HepG2 (cell line): ENCODE measurements at regions not wholly inside any gene's neighbourhood (a gene's known extent, or its start where the extent isn't known, plus 50 kb on each side); places are given as distances from the start of the nearest gene placed in this dataset.

Source experiments
- ATAC-seq: fragments of 200-7000 bp; cut with Tn5 transposase; 3 replicates; pipeline ENCODE4 v1.9.1; 2020; ENCODE audit warnings: mild to moderate bottlenecking, moderate library complexity
- BruUV-seq: library from RNA; stranded (reverse); fragments of 400-500 nt; replicated peaks from 2 replicates; lab custom pipeline; 2021; lab: Mats Ljungman, UMichigan
- CTCF ChIA-PET: fragments of 300-600 bp; formaldehyde crosslinking; extraction: SDS; loops from one replicate; lab custom pipeline; 2021; ENCODE audit warnings: low total read pairs, inconsistent platforms, low intra/inter-chr PET ratio; lab: Yijun Ruan, JAX
- POLR2A ChIA-PET: fragments of 350-600 bp; sonication (Branson Sonifier 250); formaldehyde crosslinking; loops from one replicate; lab custom pipeline; 2020; ENCODE audit warnings: antibody characterized with exemption, inconsistent platforms; lab: Yijun Ruan, JAX
- DNase-seq: peaks from one replicate; pipeline ENCODE4 v3.0.0-alpha.2; 2015; ENCODE audit warnings: low spot score
- FAIRE-seq: peaks from 3 replicates; lab custom pipeline; 2011; peaks lifted over from hg19 to GRCh38; lab: Jason Lieb, UNC
- H2AFZ ChIP-seq: one replicate; pipeline ENCODE4 v1.6.1; 2011; ENCODE audit warnings: low read length, inconsistent platforms
- H3K27ac ChIP-seq: fragments of 300-600 bp; 3 replicates; pipeline ENCODE4 v1.8.0; 2011; ENCODE audit warnings: mixed run types, mild to moderate bottlenecking, mixed read lengths, low read length, inconsistent platforms; ENCODE audit not compliant: insufficient read depth; ENCODE audit errors: extremely low read length
- H3K27me3 ChIP-seq, 2 experiments: fragments of 200-600 bp in 1 of 2; 2 replicates in 1 of 2; 3 replicates in 1 of 2; pipeline versions ENCODE4 v1.6.0 to v1.8.0; 2011; ENCODE audit warnings: low read length in 2 of 2, mild to moderate bottlenecking in 2 of 2, moderate library complexity in 2 of 2, inconsistent platforms in 1 of 2; ENCODE audit not compliant: insufficient read depth in 2 of 2, control insufficient read depth in 1 of 2
- H3K36me3 ChIP-seq, 2 experiments: fragments of 200-600 bp in 1 of 2; replicated peaks in 1 of 2; 2 replicates in 1 of 2; 3 replicates in 1 of 2; pipeline versions ENCODE4 v1.5.1 to v1.8.0; 2011; ENCODE audit warnings: low read length in 2 of 2, inconsistent platforms in 1 of 2; ENCODE audit not compliant: insufficient read depth in 2 of 2, control insufficient read depth in 1 of 2
- H3K4me1 ChIP-seq: 2 replicates; pipeline ENCODE4 v1.5.1; 2012; ENCODE audit warnings: low read length, inconsistent platforms; ENCODE audit not compliant: insufficient read depth
- H3K4me2 ChIP-seq: 2 replicates; pipeline ENCODE4 v1.6.0; 2011; ENCODE audit warnings: low read depth, low read length, inconsistent platforms
- H3K4me3 ChIP-seq, 3 experiments: fragments of 200-600 bp in 1 of 3; sonication (generic), shearing (Covaris generic) in 1 of 3; replicated peaks in 1 of 3; 2 replicates each; pipeline ENCODE4 v1.5.1; 2011 to 2016; ENCODE audit warnings: low read length in 3 of 3, inconsistent platforms in 2 of 3, low read depth in 2 of 3, mild to moderate bottlenecking in 2 of 3, control low read depth in 1 of 3, mixed read lengths in 1 of 3; ENCODE audit not compliant: insufficient read depth in 1 of 3
- H3K79me2 ChIP-seq: one replicate; pipeline ENCODE4 v1.6.1; 2011; ENCODE audit warnings: low read length, inconsistent platforms; ENCODE audit not compliant: insufficient read depth
- H3K9ac ChIP-seq: 2 replicates; pipeline ENCODE4 v1.6.0; 2011; ENCODE audit warnings: mild to moderate bottlenecking, low read depth, low read length, inconsistent platforms; ENCODE audit not compliant: insufficient read depth
- H3K9me3 ChIP-seq: 2 replicates; pipeline ENCODE4 v1.5.1; 2012; ENCODE audit warnings: mild to moderate bottlenecking, low read length
- H4K20me1 ChIP-seq: 2 replicates; pipeline ENCODE4 v1.6.0; 2011; ENCODE audit warnings: inconsistent platforms, mild to moderate bottlenecking, low read length, moderate library complexity; ENCODE audit not compliant: insufficient read depth
- HNF1B ChIP-seq: sonication (generic); formaldehyde crosslinking; IDR thresholded peaks from 2 replicates; pipeline ENCODE4 v1.5.1; 2020; ENCODE audit warnings: mild to moderate bottlenecking, moderate library complexity, missing genetic modification reagents
- MYNN ChIP-seq: sonication (generic); formaldehyde crosslinking; IDR thresholded peaks from 2 replicates; pipeline ENCODE4 v1.4.0; 2020; ENCODE audit warnings: mild to moderate bottlenecking, low read depth, missing genetic modification reagents
- ZFP37 ChIP-seq: sonication (generic); formaldehyde crosslinking; IDR thresholded peaks from 2 replicates; pipeline ENCODE4 v1.4.0; 2020; ENCODE audit warnings: missing genetic modification reagents, borderline replicate concordance
- ZNF18 ChIP-seq: sonication (generic); formaldehyde crosslinking; IDR thresholded peaks from 2 replicates; pipeline ENCODE4 v1.8.0; 2022; ENCODE audit warnings: mild to moderate bottlenecking, missing genetic modification reagents; ENCODE audit not compliant: insufficient replicate concordance
- WGBS: methylation state at CpG from one replicate; pipeline ENCODE4 v1.1.6; 2017; ENCODE audit warnings: low lambda C conversion rate; 5-methylcytosine and 5-hydroxymethylcytosine counted together
- in situ Hi-C: cut with HindIII; loops from 2 replicates; pipeline ENCODE4 v1.10.0; 2017; ENCODE audit warnings: low pct_unique_long_range_greater_than_20kb; ENCODE audit not compliant: extremely low pct_ligation_motif_present
- intact Hi-C: fragments of 100-400 bp; cut with micrococcal nuclease; formaldehyde crosslinking; loops from one replicate; pipeline ENCODE4 v1.10.0; 2022; ENCODE audit not compliant: unreplicated experiment
- TF ChIP-seq, protein P1 (sequence below), 2 experiments: sonication (generic) in 1 of 2; formaldehyde crosslinking in 1 of 2; IDR thresholded peaks; 2 replicates each; pipeline versions ENCODE4 v1.4.0 to v1.6.1; 2016 to 2020; ENCODE audit warnings: borderline replicate concordance in 1 of 2, low read depth in 1 of 2, mild to moderate bottlenecking in 1 of 2, missing genetic modification reagents in 1 of 2

DNA sequence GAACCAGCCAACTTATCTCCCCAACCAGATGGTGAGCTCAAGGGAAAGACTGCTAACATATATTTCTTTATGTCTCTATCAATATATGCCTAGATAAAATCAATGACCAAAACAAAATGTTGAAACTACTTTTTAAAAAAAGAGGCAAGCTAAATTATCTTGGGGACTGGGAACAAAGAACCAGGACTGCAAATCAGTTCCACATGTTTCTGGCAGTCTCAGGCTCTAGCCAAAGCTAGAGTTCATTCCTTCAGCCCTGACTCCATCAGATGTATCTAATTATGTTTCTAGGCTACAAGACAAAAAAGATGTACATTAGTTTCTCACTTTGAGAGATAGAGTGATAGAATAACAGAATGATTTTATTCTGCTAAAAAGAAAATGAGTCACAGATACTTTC lies 1290.3 kb upstream of the SORCS1 start:
- CTCF ChIA-PET, result no interaction called here
- H3K27ac ChIP-seq, result no peak overlapping the region
- ATAC-seq, result no peak
- in situ Hi-C loops, result no loop called here
- TF ChIP-seq ZFP37 (CRISPR knock-in tag) (no peak), HNF1B (CRISPR knock-in tag) (no peak), ZNF18 (CRISPR knock-in tag) (no peak)
- TF ChIP-seq, all 625 proteins: peak for 0
- Histone ChIP-seq H3K9ac (no peak overlapping the region), H3K27me3 (no peaks in the 10 kb centered on the region), H3K36me3 (no peaks in the 10 kb centered on the region), H3K4me1 (no peaks in the 10 kb centered on the region), H3K4me2 (no peak overlapping the region), H3K9me3 (peaks cover 73% of the 10 kb centered on the region), H2AFZ (no peak overlapping the region), H3K4me3 (no peak overlapping the region), H4K20me1 (no peaks in the 10 kb centered on the region), H3K79me2 (no peaks in the 10 kb centered on the region)
- no peak for FAIRE-seq
- intact Hi-C loops, result no loop called here
- DNase-seq, result no peak
- POLR2A ChIA-PET, result no interaction called here
- BruUV-seq, result no TSS peak

DNA sequence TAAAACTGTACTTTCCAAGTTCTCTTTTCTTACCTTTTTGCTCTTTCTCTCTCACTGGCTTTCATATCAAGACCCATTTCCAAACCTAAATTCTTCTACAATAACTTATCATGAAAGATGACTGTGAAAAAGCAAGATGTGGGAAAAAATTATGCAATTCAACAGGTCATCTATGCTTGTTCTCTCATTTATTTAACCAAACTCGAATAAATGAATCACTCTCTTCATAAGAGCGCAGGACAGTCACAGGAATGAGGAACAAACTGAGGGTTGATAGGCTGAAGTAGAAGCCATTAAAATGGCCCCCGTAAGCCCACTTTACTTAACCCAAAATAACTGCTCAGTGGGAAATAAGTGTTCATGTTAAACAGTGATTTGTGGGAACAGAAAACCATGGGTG lies 1289.7 kb upstream of the SORCS1 start:
- H3K36me3 ChIP-seq, result no peaks in the 10 kb centered on the region
- intact Hi-C loops, result no loop called here
- no peak for FAIRE-seq
- peaks cover 76% of the 10 kb centered on the region for H3K9me3 ChIP-seq
- in situ Hi-C loops, result no loop called here
- no peaks in the 10 kb centered on the region for H3K27me3 ChIP-seq
- no peak for DNase-seq
- POLR2A ChIA-PET, result no interaction called here
- 10% methylated on average over 3 of the region's 3 CpGs for WGBS
- no peak overlapping the region for H2AFZ ChIP-seq
- H3K79me2 ChIP-seq, result no peaks in the 10 kb centered on the region
- no peak for ATAC-seq
- no peaks in the 10 kb centered on the region for H3K4me1 ChIP-seq
- BruUV-seq, result no TSS peak
- H3K27ac ChIP-seq, result no peak overlapping the region
- H4K20me1 ChIP-seq, result no peaks in the 10 kb centered on the region
- TF ChIP-seq, protein P1, sequence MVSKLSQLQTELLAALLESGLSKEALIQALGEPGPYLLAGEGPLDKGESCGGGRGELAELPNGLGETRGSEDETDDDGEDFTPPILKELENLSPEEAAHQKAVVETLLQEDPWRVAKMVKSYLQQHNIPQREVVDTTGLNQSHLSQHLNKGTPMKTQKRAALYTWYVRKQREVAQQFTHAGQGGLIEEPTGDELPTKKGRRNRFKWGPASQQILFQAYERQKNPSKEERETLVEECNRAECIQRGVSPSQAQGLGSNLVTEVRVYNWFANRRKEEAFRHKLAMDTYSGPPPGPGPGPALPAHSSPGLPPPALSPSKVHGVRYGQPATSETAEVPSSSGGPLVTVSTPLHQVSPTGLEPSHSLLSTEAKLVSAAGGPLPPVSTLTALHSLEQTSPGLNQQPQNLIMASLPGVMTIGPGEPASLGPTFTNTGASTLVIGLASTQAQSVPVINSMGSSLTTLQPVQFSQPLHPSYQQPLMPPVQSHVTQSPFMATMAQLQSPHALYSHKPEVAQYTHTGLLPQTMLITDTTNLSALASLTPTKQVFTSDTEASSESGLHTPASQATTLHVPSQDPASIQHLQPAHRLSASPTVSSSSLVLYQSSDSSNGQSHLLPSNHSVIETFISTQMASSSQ (IDR thresholded peaks at IDR 0.05; ENCODE audit: low read depth), result no peak
- TF ChIP-seq, protein P1 (CRISPR knock-in tag; IDR thresholded peaks at IDR 0.05; ENCODE audit: borderline replicate concordance), result no peak
- no peak for TF ChIP-seq MYNN
- no peak overlapping the region for H3K4me2 ChIP-seq
- H3K9ac ChIP-seq, result no peak overlapping the region
- CTCF ChIA-PET, result no interaction called here
- H3K4me3 ChIP-seq, result no peak overlapping the region
